Esophagus squamous epithelium (tissue), 4 donors: ENCODE measurements at regions not wholly inside any gene's neighbourhood (a gene's known extent, or its start where the extent isn't known, plus 50 kb on each side); places are given as distances from the start of the nearest gene placed in this dataset.

Source experiments
- CTCF ChIP-seq, 6 experiments: fragments of 450-650 bp in 4 of 6; fragments of 200-600 bp in 2 of 6; sonication (generic) in 2 of 6; IDR thresholded peaks; one replicate each; pipeline ENCODE4 v1.5.1; 2016 to 2019; ENCODE audit warnings: antibody characterized with exemption in 6 of 6, mild to moderate bottlenecking in 4 of 6, moderate library complexity in 4 of 6
- POLR2A ChIP-seq, 4 donors: fragments of 450-650 bp; IDR thresholded peaks; one replicate each; pipeline ENCODE4 v1.6.1; 2017; ENCODE audit warnings: antibody characterized with exemption in 4 of 4, mild to moderate bottlenecking in 4 of 4, moderate library complexity in 3 of 4

GRCh38 chr16:59210955-59211541 lies 476.9 kb upstream of the GOT2 start:
- TF ChIP-seq CTCF (IDR thresholded peaks at IDR 0.05) = no peak
- no peak for TF ChIP-seq POLR2A (IDR thresholded peaks at IDR 0.05)
